ENCODE measurements at regions not wholly inside any gene's neighbourhood (a gene's known extent, or its start where the extent isn't known, plus 50 kb on each side); places are given as distances from the start of the nearest gene placed in this dataset.
"Not testable (repeated sequence)": the region's sequence is repeated elsewhere in the genome, so short reads cannot be mapped to it uniquely, and the experiment has no call there.

- Histone ChIP-seq H3K4me3 (replicated peaks in 1 of 4; ENCODE audit: control extremely low read depth in 1 of 4, insufficient read depth in 1 of 4, low read depth in 3 of 4, low read length in 4 of 4) (no peak overlapping the region), H3K9me3 (ENCODE audit: control insufficient read depth, insufficient read depth, low read depth, low read length) (no peaks in the 10 kb centered on the region), H3K9ac (ENCODE audit: insufficient read depth, low read length) (no peak overlapping the region), H3K27me3 (ENCODE audit: control insufficient read depth, insufficient read depth, low read length) (no peaks in the 10 kb centered on the region), H3K4me2 (ENCODE audit: extremely low read depth, insufficient read depth, low read length) (no peak overlapping the region), H3K79me2 (ENCODE audit: control insufficient read depth, insufficient read depth, low read length) (no peaks in the 10 kb centered on the region), H2AFZ (ENCODE audit: low read length) (no peak overlapping the region), H3K27ac (ENCODE audit: insufficient read depth, low read length) (no peak overlapping the region), H3K36me3 (ENCODE audit: control insufficient read depth, insufficient read depth, low read length) (no peaks in the 10 kb centered on the region), H4K20me1 (ENCODE audit: control insufficient read depth, extremely low read depth, insufficient read depth, low read length) (no peaks in the 10 kb centered on the region), H3K4me1 (ENCODE audit: control insufficient read depth, extremely low read depth, insufficient read depth, low read length) (no peaks in the 10 kb centered on the region)
- TF ChIP-seq EZH2 (IDR thresholded peaks at IDR 0.05; ENCODE audit: low read length, missing control alignments) (no peak), CTCF (conservative IDR thresholded peaks at IDR 0.05 in 1 of 2, IDR thresholded peaks at IDR 0.05 in 1 of 2; ENCODE audit: low read depth in 1 of 2, low read length in 2 of 2) (no peak)
- DNase-seq (ENCODE audit: low read depth in 2 of 2) = no peak
Observed at GRCh38 chr16:5216441-5217080, 119.0 kb upstream of the EEF2KMT start.

- Histone ChIP-seq H2AFZ (ENCODE audit: low read length) (no peak overlapping the region), H3K4me3 (replicated peaks in 1 of 4; ENCODE audit: control extremely low read depth in 1 of 4, insufficient read depth in 1 of 4, low read depth in 3 of 4, low read length in 4 of 4) (no peak overlapping the region), H3K27me3 (ENCODE audit: control insufficient read depth, insufficient read depth, low read length) (no peaks in the 10 kb centered on the region), H3K79me2 (ENCODE audit: control insufficient read depth, insufficient read depth, low read length) (no peaks in the 10 kb centered on the region), H3K27ac (ENCODE audit: insufficient read depth, low read length) (no peak overlapping the region), H3K9me3 (ENCODE audit: control insufficient read depth, insufficient read depth, low read depth, low read length) (no peaks in the 10 kb centered on the region), H3K4me2 (ENCODE audit: extremely low read depth, insufficient read depth, low read length) (no peak overlapping the region), H4K20me1 (ENCODE audit: control insufficient read depth, extremely low read depth, insufficient read depth, low read length) (no peaks in the 10 kb centered on the region), H3K4me1 (ENCODE audit: control insufficient read depth, extremely low read depth, insufficient read depth, low read length) (no peaks in the 10 kb centered on the region), H3K36me3 (ENCODE audit: control insufficient read depth, insufficient read depth, low read length) (no peaks in the 10 kb centered on the region), H3K9ac (ENCODE audit: insufficient read depth, low read length) (no peak overlapping the region)
- DNase-seq (ENCODE audit: low read depth in 2 of 2) = no peak
- TF ChIP-seq EZH2 (IDR thresholded peaks at IDR 0.05; ENCODE audit: low read length, missing control alignments) = no peak
- no peak for TF ChIP-seq CTCF (conservative IDR thresholded peaks at IDR 0.05 in 1 of 2, IDR thresholded peaks at IDR 0.05 in 1 of 2; ENCODE audit: low read depth in 1 of 2, low read length in 2 of 2)
Observed at GRCh38 chr16:5215901-5216300, 118.3 kb upstream of the EEF2KMT start.

GRCh38 chr16:5214466-5214865 lies 116.9 kb upstream of the EEF2KMT start:
- Histone ChIP-seq H3K9me3 (ENCODE audit: control insufficient read depth, insufficient read depth, low read depth, low read length) (no peaks in the 10 kb centered on the region), H3K4me1 (ENCODE audit: control insufficient read depth, extremely low read depth, insufficient read depth, low read length) (no peaks in the 10 kb centered on the region), H3K79me2 (ENCODE audit: control insufficient read depth, insufficient read depth, low read length) (no peaks in the 10 kb centered on the region), H4K20me1 (ENCODE audit: control insufficient read depth, extremely low read depth, insufficient read depth, low read length) (no peaks in the 10 kb centered on the region), H3K4me3 (replicated peaks in 1 of 4; ENCODE audit: control extremely low read depth in 1 of 4, insufficient read depth in 1 of 4, low read depth in 3 of 4, low read length in 4 of 4) (no peak overlapping the region), H3K27ac (ENCODE audit: insufficient read depth, low read length) (no peak overlapping the region), H3K9ac (ENCODE audit: insufficient read depth, low read length) (no peak overlapping the region), H3K27me3 (ENCODE audit: control insufficient read depth, insufficient read depth, low read length) (no peaks in the 10 kb centered on the region), H3K36me3 (ENCODE audit: control insufficient read depth, insufficient read depth, low read length) (no peaks in the 10 kb centered on the region), H3K4me2 (ENCODE audit: extremely low read depth, insufficient read depth, low read length) (no peak overlapping the region), H2AFZ (ENCODE audit: low read length) (no peak overlapping the region)
- no peak for TF ChIP-seq CTCF (conservative IDR thresholded peaks at IDR 0.05 in 1 of 2, IDR thresholded peaks at IDR 0.05 in 1 of 2; ENCODE audit: low read depth in 1 of 2, low read length in 2 of 2)
- TF ChIP-seq EZH2 (IDR thresholded peaks at IDR 0.05; ENCODE audit: low read length, missing control alignments) = no peak
- no peak for DNase-seq (ENCODE audit: low read depth in 2 of 2)

- H3K36me3 ChIP-seq (ENCODE audit: control insufficient read depth, insufficient read depth, low read length); H3K27ac ChIP-seq (ENCODE audit: insufficient read depth, low read length); H4K20me1 ChIP-seq (ENCODE audit: control insufficient read depth, extremely low read depth, insufficient read depth, low read length); H3K4me3 ChIP-seq (replicated peaks in 1 of 4; ENCODE audit: control extremely low read depth in 1 of 4, insufficient read depth in 1 of 4, low read depth in 3 of 4, low read length in 4 of 4); H2AFZ ChIP-seq (ENCODE audit: low read length); H3K4me2 ChIP-seq (ENCODE audit: extremely low read depth, insufficient read depth, low read length); DNase-seq (ENCODE audit: low read depth in 2 of 2); H3K4me1 ChIP-seq (ENCODE audit: control insufficient read depth, extremely low read depth, insufficient read depth, low read length); H3K9me3 ChIP-seq (ENCODE audit: control insufficient read depth, insufficient read depth, low read depth, low read length); H3K9ac ChIP-seq (ENCODE audit: insufficient read depth, low read length); H3K79me2 ChIP-seq (ENCODE audit: control insufficient read depth, insufficient read depth, low read length); H3K27me3 ChIP-seq (ENCODE audit: control insufficient read depth, insufficient read depth, low read length): not testable (repeated sequence)
Observed at GRCh38 chr16:5212501-5212900, 114.9 kb upstream of the EEF2KMT start.

Data from fibroblast of lung (primary cell).